GM13976 (cell line): ENCODE measurements at regions not wholly inside any gene's neighbourhood (a gene's known extent, or its start where the extent isn't known, plus 50 kb on each side); places are given as distances from the start of the nearest gene placed in this dataset.

Source experiments
- DNase-seq: peaks from one replicate; pipeline ENCODE4 v3.0.0; 2012; ENCODE audit warnings: low spot score
- CTCF ChIP-seq: IDR thresholded peaks from 2 replicates; pipeline ENCODE4 v1.5.1; 2012; ENCODE audit warnings: borderline replicate concordance, mild to moderate bottlenecking; ENCODE audit not compliant: insufficient read depth; ENCODE audit errors: extremely low read depth, missing control alignments, control extremely low read depth
- in situ Hi-C: fragments of 300-500 bp; cut with MboI; formaldehyde crosslinking; loops from one replicate; pipeline ENCODE4 v1.12.0; 2022; ENCODE audit warnings: low sequenced_read_pairs, mixed read lengths, inconsistent platforms; ENCODE audit not compliant: unreplicated experiment

GRCh38 chr2:220890931-220891330 is 681.2 kb downstream of the EPHA4 start:
- DNase-seq, result no peak
- no peak for TF ChIP-seq CTCF
- in situ Hi-C loops, result no loop called here

GRCh38 chr2:220891405-220891804 is 680.7 kb downstream of the EPHA4 start:
- in situ Hi-C loops, result no loop called here
- no peak for DNase-seq
- TF ChIP-seq CTCF, result no peak

- DNase-seq, result no peak
- in situ Hi-C loops, result no loop called here
- TF ChIP-seq CTCF, result no peak
Observed at GRCh38 chr2:220892018-220892634, 680.0 kb downstream of the EPHA4 start.

- no peak for TF ChIP-seq CTCF
- no peak for DNase-seq
- in situ Hi-C loops, result no loop called here
Observed at GRCh38 chr2:220893411-220893810, 678.7 kb downstream of the EPHA4 start.

GRCh38 chr2:220894069-220894468 is 678.0 kb downstream of the EPHA4 start:
- TF ChIP-seq CTCF, result no peak
- no peak for DNase-seq
- in situ Hi-C loops, result no loop called here

- TF ChIP-seq CTCF, result no peak
- DNase-seq, result no peak
- in situ Hi-C loops, result no loop called here
Observed at GRCh38 chr2:220899492-220899891, 672.6 kb downstream of the EPHA4 start.
